SK-N-SH treated with all-trans-retinoic acid at 6 μM for 48 hours (cell line): ENCODE measurements at regions not wholly inside any gene's neighbourhood (a gene's known extent, or its start where the extent isn't known, plus 50 kb on each side); places are given as distances from the start of the nearest gene placed in this dataset.

Source experiments
- ISL1 ChIP-seq: fragments of 250-450 bp; sonication (Bioruptor Pico); IDR thresholded peaks from 2 replicates; pipeline ENCODE4 v2.1.2; 2022; ENCODE audit warnings: mild to moderate bottlenecking, moderate library complexity
- TF ChIP-seq, protein P1 (sequence below): fragments of 250-450 bp; sonication (Bioruptor Pico); IDR thresholded peaks from 2 replicates; pipeline ENCODE4 v1.8.0; 2021; ENCODE audit warnings: low read depth, mild to moderate bottlenecking, moderate library complexity, borderline replicate concordance

GRCh38 chr3:87898971-87899370, 159.8 kb downstream of the CGGBP1 start:
- TF ChIP-seq, protein P1, sequence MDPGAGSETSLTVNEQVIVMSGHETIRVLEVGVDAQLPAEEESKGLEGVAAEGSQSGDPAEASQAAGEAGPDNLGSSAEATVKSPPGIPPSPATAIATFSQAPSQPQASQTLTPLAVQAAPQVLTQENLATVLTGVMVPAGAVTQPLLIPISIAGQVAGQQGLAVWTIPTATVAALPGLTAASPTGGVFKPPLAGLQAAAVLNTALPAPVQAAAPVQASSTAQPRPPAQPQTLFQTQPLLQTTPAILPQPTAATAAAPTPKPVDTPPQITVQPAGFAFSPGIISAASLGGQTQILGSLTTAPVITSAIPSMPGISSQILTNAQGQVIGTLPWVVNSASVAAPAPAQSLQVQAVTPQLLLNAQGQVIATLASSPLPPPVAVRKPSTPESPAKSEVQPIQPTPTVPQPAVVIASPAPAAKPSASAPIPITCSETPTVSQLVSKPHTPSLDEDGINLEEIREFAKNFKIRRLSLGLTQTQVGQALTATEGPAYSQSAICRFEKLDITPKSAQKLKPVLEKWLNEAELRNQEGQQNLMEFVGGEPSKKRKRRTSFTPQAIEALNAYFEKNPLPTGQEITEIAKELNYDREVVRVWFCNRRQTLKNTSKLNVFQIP (CRISPR knock-in tag) = no peak
- no peak for TF ChIP-seq ISL1 (CRISPR knock-in tag)
